LNCaP clone FGC (cell line): ENCODE measurements at regions not wholly inside any gene's neighbourhood (a gene's known extent, or its start where the extent isn't known, plus 50 kb on each side); places are given as distances from the start of the nearest gene placed in this dataset.

Experiments
- DNase-seq: peaks from one replicate; pipeline ENCODE4 v3.0.0-alpha.2; 2011; ENCODE audit warnings: low read depth
- H3K4me3 ChIP-seq: 2 replicates; pipeline ENCODE4 v1.5.1; 2011; ENCODE audit warnings: mild to moderate bottlenecking, low read depth, low read length, control low read depth
- CTCF ChIP-seq: IDR thresholded peaks from 2 replicates; pipeline ENCODE4 v1.5.1; 2012; ENCODE audit warnings: mild to moderate bottlenecking; ENCODE audit not compliant: control insufficient read depth, insufficient read depth; ENCODE audit errors: extremely low read depth

- no peak for DNase-seq
- no peak for TF ChIP-seq CTCF
Measured at GRCh38 chr9:120117081-120117480, 462.9 kb downstream of the CDK5RAP2 start.

GRCh38 chr9:120110520-120110919 is 469.4 kb downstream of the CDK5RAP2 start:
- no peak for TF ChIP-seq CTCF
- H3K4me3 ChIP-seq: no peak overlapping the region
- no peak for DNase-seq

More at GRCh38 chr9:120117081-120117480, 462.9 kb downstream of the CDK5RAP2 start:
- H3K4me3 ChIP-seq: no peak overlapping the region

GRCh38 chr9:120109242-120109641 is 470.7 kb downstream of the CDK5RAP2 start:
- no peak for DNase-seq
- H3K4me3 ChIP-seq: no peak overlapping the region
- TF ChIP-seq CTCF: no peak

GRCh38 chr9:120107138-120107537 is 472.8 kb downstream of the CDK5RAP2 start:
- TF ChIP-seq CTCF: no peak
- H3K4me3 ChIP-seq: no peak overlapping the region
- no peak for DNase-seq

- no peak overlapping the region for H3K4me3 ChIP-seq
- TF ChIP-seq CTCF: no peak
- no peak for DNase-seq
Measured at GRCh38 chr9:120104771-120105170, 475.2 kb downstream of the CDK5RAP2 start.

- no peak overlapping the region for H3K4me3 ChIP-seq
- no peak for DNase-seq
Measured at GRCh38 chr9:120100595-120100994, 479.4 kb downstream of the CDK5RAP2 start.

More at GRCh38 chr9:120100595-120100994, 479.4 kb downstream of the CDK5RAP2 start:
- no peak for TF ChIP-seq CTCF
